Cardiac fibroblast (primary cell): ENCODE measurements at regions not wholly inside any gene's neighbourhood (a gene's known extent, or its start where the extent isn't known, plus 50 kb on each side); places are given as distances from the start of the nearest gene placed in this dataset.

Experiments used
- DNase-seq, 2 donors: peaks; one replicate each; pipeline versions ENCODE4 v3.0.0 to v3.0.0-alpha.2; 2010; ENCODE audit warnings: low read depth in 2 of 2
- H3K4me3 ChIP-seq, 2 donors: replicated peaks in 1 of 2; 1 replicate in 1 of 2; 2 replicates in 1 of 2; pipeline ENCODE4 v1.5.1; 2011; ENCODE audit warnings: low read depth in 2 of 2, low read length in 2 of 2, mild to moderate bottlenecking in 2 of 2, moderate library complexity in 1 of 2
- CTCF ChIP-seq: IDR thresholded peaks from one replicate; pipeline ENCODE4 v1.5.1; 2011; ENCODE audit warnings: low read depth, mild to moderate bottlenecking, low read length, inconsistent platforms

DNA sequence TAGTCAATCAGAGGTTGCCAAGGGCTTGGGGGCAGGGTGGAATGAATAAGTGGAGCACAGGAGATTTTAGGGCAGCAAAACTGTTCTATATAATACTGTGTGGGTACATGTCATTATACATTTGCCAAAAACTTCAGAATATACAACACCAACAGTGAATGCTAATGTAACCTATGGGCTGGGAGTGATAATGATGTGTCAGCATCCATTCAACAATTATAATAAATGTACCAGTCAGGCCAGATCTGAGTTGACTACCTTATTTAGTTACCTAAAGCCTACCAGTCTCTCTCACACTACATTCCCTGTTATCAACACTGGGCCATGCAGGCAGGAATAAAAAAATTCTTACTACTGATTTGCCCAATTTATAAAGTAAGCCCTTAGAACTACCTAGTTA is 884.5 kb downstream of the TLE1 start:
- DNase-seq: no peak
- no peak overlapping the region for H3K4me3 ChIP-seq
- TF ChIP-seq CTCF: no peak

- DNase-seq: peak in 1 of 2 donors; percentile 0
- no peak for TF ChIP-seq CTCF
- H3K4me3 ChIP-seq: no peak overlapping the region
These were observed 891.3 kb downstream of the TLE1 start for GRCh38 chr9:80797831-80798688.

DNA sequence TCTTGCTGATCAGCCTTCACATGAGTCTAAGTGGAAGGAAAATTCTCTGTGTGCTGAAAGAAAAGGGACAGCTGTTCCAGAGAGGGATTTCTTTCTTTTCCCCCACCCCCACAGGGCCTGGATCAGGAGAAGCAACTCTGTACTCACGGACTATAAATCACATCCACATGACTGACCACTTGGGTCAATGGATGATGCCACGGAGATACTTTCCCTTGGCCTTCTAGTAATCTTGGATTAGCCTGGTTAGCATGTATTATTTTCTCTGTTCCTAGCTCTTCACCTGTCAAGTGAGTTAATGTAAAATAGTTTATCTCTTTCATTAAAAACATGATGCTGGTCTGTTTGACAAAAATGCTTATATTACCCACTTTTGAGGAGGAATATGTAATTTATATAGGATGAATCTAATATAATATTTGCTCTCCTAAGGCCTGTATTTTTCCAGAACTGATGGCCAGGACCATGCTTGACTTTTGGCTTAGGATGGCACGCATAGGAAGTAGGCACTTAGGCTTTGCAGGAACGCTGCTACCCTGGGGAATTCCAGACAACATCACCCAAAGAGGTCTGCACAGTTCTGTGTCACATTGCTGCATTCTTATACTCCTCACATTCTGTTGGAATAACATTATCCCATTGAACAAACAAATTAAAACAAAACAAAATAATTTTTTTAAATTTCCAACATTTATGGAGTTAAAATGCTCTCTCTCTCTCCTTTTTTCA is 892.1 kb downstream of the TLE1 start:
- DNase-seq: no peak
- H3K4me3 ChIP-seq: no peak overlapping the region
- TF ChIP-seq CTCF: no peak

DNA sequence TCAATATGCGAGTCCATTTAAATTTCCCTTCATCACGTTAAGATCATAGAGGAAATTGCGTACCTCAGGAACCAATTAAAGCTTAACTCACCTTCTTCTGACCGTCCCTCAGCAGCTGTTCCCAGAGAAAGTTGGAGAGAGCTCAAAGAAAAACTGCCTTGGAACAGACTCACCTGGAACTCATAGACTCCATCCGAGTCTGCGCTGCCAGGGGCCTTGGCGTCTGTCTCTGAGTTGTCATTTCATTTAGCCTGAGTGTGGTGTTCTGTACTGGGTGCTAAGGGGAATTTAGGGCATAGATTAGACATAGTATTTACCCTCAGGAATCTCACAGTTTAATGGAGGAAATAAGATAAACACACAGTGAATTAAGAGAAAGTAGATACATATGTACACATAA is 892.7 kb downstream of the TLE1 start:
- no peak for DNase-seq
- no peak for TF ChIP-seq CTCF
- no peak overlapping the region for H3K4me3 ChIP-seq

GRCh38 chr9:80794197-80794596 is 895.1 kb downstream of the TLE1 start:
- TF ChIP-seq CTCF: no peak

DNA sequence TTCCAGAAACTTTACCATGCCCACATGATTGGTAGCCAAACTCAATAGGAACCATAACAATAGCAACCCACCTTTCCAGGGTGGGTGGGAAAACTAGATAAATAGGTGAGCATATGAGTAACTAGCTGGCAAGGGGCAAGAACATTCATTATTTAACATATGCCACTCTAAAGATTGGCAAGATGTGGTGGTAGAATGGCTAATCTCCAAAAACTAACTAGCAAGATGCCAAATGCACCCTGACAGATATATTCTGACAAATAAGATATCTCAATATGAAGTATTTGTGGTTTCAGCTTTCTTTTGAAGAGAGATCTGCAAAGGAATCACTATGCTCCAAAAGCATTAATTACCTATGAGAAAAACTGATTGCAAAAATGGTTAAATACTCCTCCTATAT is 895.6 kb downstream of the TLE1 start:
- TF ChIP-seq CTCF: no peak
- H3K4me3 ChIP-seq: no peak overlapping the region
- DNase-seq: no peak

More at GRCh38 chr9:80794197-80794596, 895.1 kb downstream of the TLE1 start:
- DNase-seq: no peak
- no peak overlapping the region for H3K4me3 ChIP-seq
